NCI-H1436 (cell line): ENCODE measurements at regions not wholly inside any gene's neighbourhood (a gene's known extent, or its start where the extent isn't known, plus 50 kb on each side); places are given as distances from the start of the nearest gene placed in this dataset.
"Not testable (repeated sequence)": the region's sequence is repeated elsewhere in the genome, so short reads cannot be mapped to it uniquely, and the experiment has no call there.

Source experiments
- DNase-seq: peaks from one replicate; lab custom pipeline; 2025; lab: John Stamatoyannopoulos, UW

GRCh38 chr4:180999217-180999616 lies 1244.0 kb upstream of the TENM3 start:
- no peak for DNase-seq

GRCh38 chr4:181004056-181004455 lies 1239.1 kb upstream of the TENM3 start:
- DNase-seq, result no peak

- no peak for DNase-seq
These were observed 1236.5 kb upstream of the TENM3 start for GRCh38 chr4:181006499-181007260.

GRCh38 chr4:181007751-181008150 lies 1235.5 kb upstream of the TENM3 start:
- DNase-seq, result no peak

- no peak for DNase-seq
These were observed 1235.0 kb upstream of the TENM3 start for GRCh38 chr4:181008164-181008563.

- no peak for DNase-seq
These were observed 1230.0 kb upstream of the TENM3 start for GRCh38 chr4:181013162-181013561.

GRCh38 chr4:181017038-181017437 lies 1226.2 kb upstream of the TENM3 start:
- no peak for DNase-seq

- DNase-seq, result no peak
These were observed 1224.7 kb upstream of the TENM3 start for GRCh38 chr4:181018472-181018871.

- no peak for DNase-seq
These were observed 1224.3 kb upstream of the TENM3 start for GRCh38 chr4:181018913-181019312.

- DNase-seq, result no peak
These were observed 1222.7 kb upstream of the TENM3 start for GRCh38 chr4:181020456-181020855.

GRCh38 chr4:181021213-181021612 lies 1222.0 kb upstream of the TENM3 start:
- no peak for DNase-seq

- not testable (repeated sequence) for DNase-seq
These were observed 1212.9 kb upstream of the TENM3 start for GRCh38 chr4:181030135-181030921.

GRCh38 chr4:181030961-181031360 lies 1212.2 kb upstream of the TENM3 start:
- DNase-seq, result no peak

- no peak for DNase-seq
These were observed 1199.7 kb upstream of the TENM3 start for GRCh38 chr4:181043486-181043885.

GRCh38 chr4:181046809-181047208 lies 1196.4 kb upstream of the TENM3 start:
- DNase-seq, result no peak

- no peak for DNase-seq
These were observed 1191.3 kb upstream of the TENM3 start for GRCh38 chr4:181051931-181052330.

- DNase-seq, result no peak
These were observed 1181.4 kb upstream of the TENM3 start for GRCh38 chr4:181061787-181062186.

GRCh38 chr4:181063212-181063611 lies 1180.0 kb upstream of the TENM3 start:
- DNase-seq, result no peak

GRCh38 chr4:181077341-181077740 lies 1165.9 kb upstream of the TENM3 start:
- no peak for DNase-seq

GRCh38 chr4:181078196-181078595 lies 1165.0 kb upstream of the TENM3 start:
- DNase-seq, result no peak

GRCh38 chr4:181083757-181084361 lies 1159.3 kb upstream of the TENM3 start:
- no peak for DNase-seq

GRCh38 chr4:181085557-181085956 lies 1157.6 kb upstream of the TENM3 start:
- DNase-seq, result no peak

GRCh38 chr4:181105487-181105886 lies 1137.7 kb upstream of the TENM3 start:
- no peak for DNase-seq
